Fibroblast of skin of right quadriceps (primary cell): ENCODE measurements at regions not wholly inside any gene's neighbourhood (a gene's known extent, or its start where the extent isn't known, plus 50 kb on each side); places are given as distances from the start of the nearest gene placed in this dataset.

Source experiments
- DNase-seq: peaks from one replicate; pipeline ENCODE4 v3.0.0-alpha.2; 2013

GRCh38 chr3:96734273-96735009, 80.0 kb upstream of the EPHA6 start:
- no peak for DNase-seq

- DNase-seq: no peak
Observed at GRCh38 chr3:96748139-96748538, 66.3 kb upstream of the EPHA6 start.

GRCh38 chr3:96750094-96750767, 64.2 kb upstream of the EPHA6 start:
- no peak for DNase-seq

GRCh38 chr3:96753124-96753523, 61.3 kb upstream of the EPHA6 start:
- no peak for DNase-seq

GRCh38 chr3:96754128-96754527, 60.3 kb upstream of the EPHA6 start:
- no peak for DNase-seq

GRCh38 chr3:96755519-96755918, 58.9 kb upstream of the EPHA6 start:
- no peak for DNase-seq

GRCh38 chr3:96756516-96756915, 57.9 kb upstream of the EPHA6 start:
- DNase-seq: no peak

GRCh38 chr3:96760956-96761355, 53.4 kb upstream of the EPHA6 start:
- DNase-seq: no peak
